ENCODE measurements at regions not wholly inside any gene's neighbourhood (a gene's known extent, or its start where the extent isn't known, plus 50 kb on each side); places are given as distances from the start of the nearest gene placed in this dataset.

- TF ChIP-seq CTCF (IDR thresholded peaks at IDR 0.05): no peak
- no peak for TF ChIP-seq POLR2A (IDR thresholded peaks at IDR 0.05)
- no peak for TF ChIP-seq EP300 (IDR thresholded peaks at IDR 0.05)
Measured at GRCh38 chr3:96172917-96173316, 641.5 kb upstream of the EPHA6 start.
